ENCODE measurements at regions not wholly inside any gene's neighbourhood (a gene's known extent, or its start where the extent isn't known, plus 50 kb on each side); places are given as distances from the start of the nearest gene placed in this dataset.

- intact Hi-C loops (cut with micrococcal nuclease; ENCODE audit: unreplicated experiment) = no loop called here
- POLR2A ChIA-PET (ENCODE audit: unreplicated experiment) = no interaction called here
- CTCF ChIA-PET = interaction anchor here (0.6 kb wide), 1 partner anchor 491 kb away, joined by 3 read pairs; no protein-coding TSS in a partner anchor
Observed at GRCh38 chr14:100394886-100395672, 71.9 kb downstream of the SLC25A47 start.

GRCh38 chr14:100396266-100396795 is 73.2 kb downstream of the SLC25A47 start:
- intact Hi-C loops (cut with micrococcal nuclease; ENCODE audit: unreplicated experiment) = no loop called here
- Histone ChIP-seq H3K27ac (no peak overlapping the region), H3K27me3 (ENCODE audit: insufficient read depth, low read depth) (no peaks in the 10 kb centered on the region), H3K9me2 (ENCODE audit: insufficient read depth) (no peaks in the 10 kb centered on the region), H3K36me3 (ENCODE audit: low read depth) (no peaks in the 10 kb centered on the region), H4K20me1 (ENCODE audit: insufficient read depth) (no peaks in the 10 kb centered on the region), H3K9me3 (ENCODE audit: insufficient read depth, low read depth) (no peaks in the 10 kb centered on the region), H3K79me2 (ENCODE audit: low read depth) (no peaks in the 10 kb centered on the region), H3K4me1 (replicated peaks; ENCODE audit: insufficient read depth) (no peaks in the 10 kb centered on the region), H2AFZ (no peak overlapping the region), H3K4me2 (no peak overlapping the region), H3F3A (ENCODE audit: insufficient read depth, low read depth) (no peaks in the 10 kb centered on the region), H3K4me3 (no peak overlapping the region)
- POLR2A ChIA-PET (ENCODE audit: unreplicated experiment) = no interaction called here
- BruUV-seq (replicated peaks) = no TSS peak
- no peak for TF ChIP-seq EZH2 (IDR thresholded peaks at IDR 0.05; ENCODE audit: low read depth)
- no peak for TF ChIP-seq CTCF (conservative IDR thresholded peaks at IDR 0.05)
- no peak for DNase-seq
- CTCF ChIA-PET = no interaction called here

More at GRCh38 chr14:100394886-100395672, 71.9 kb downstream of the SLC25A47 start:
- no TSS peak for BruUV-seq (replicated peaks)
- DNase-seq = no peak
- no peaks in the 10 kb centered on the region for H3K36me3 ChIP-seq (ENCODE audit: low read depth)
- no peak for TF ChIP-seq EZH2 (IDR thresholded peaks at IDR 0.05; ENCODE audit: low read depth)
- no peak for TF ChIP-seq CTCF (conservative IDR thresholded peaks at IDR 0.05)
- H3K4me3 ChIP-seq = no peak overlapping the region
- no peaks in the 10 kb centered on the region for H3K79me2 ChIP-seq (ENCODE audit: low read depth)
- no peak overlapping the region for H2AFZ ChIP-seq
- no peaks in the 10 kb centered on the region for H3K9me2 ChIP-seq (ENCODE audit: insufficient read depth)
- H3K27ac ChIP-seq = no peak overlapping the region
- H4K20me1 ChIP-seq (ENCODE audit: insufficient read depth) = no peaks in the 10 kb centered on the region
- no peaks in the 10 kb centered on the region for H3K27me3 ChIP-seq (ENCODE audit: insufficient read depth, low read depth)
- H3K4me2 ChIP-seq = no peak overlapping the region
- H3F3A ChIP-seq (ENCODE audit: insufficient read depth, low read depth) = no peaks in the 10 kb centered on the region
- H3K9me3 ChIP-seq (ENCODE audit: insufficient read depth, low read depth) = no peaks in the 10 kb centered on the region
- no peaks in the 10 kb centered on the region for H3K4me1 ChIP-seq (replicated peaks; ENCODE audit: insufficient read depth)

DNA sequence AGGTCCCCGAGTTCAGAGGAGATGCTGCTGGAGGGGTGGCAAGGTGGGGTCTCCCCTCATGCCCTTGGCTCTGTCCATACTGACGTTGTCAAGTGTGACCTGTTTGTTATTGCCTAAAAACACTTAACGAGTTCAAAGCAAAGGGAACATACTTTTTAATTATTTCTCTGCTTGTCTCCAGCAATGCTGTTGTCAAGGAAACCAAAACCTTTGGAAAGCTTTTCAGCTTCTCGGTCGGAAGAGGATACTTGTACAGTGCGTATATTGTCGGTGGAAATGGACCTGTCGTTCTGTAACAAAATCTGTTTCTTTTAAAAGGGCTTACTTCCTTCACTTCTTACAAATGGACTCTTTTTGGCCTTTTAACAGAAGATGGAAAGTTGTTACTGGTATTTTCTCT is 73.9 kb downstream of the SLC25A47 start:
- H3K9me3 ChIP-seq (ENCODE audit: insufficient read depth, low read depth) = no peaks in the 10 kb centered on the region
- H3K27ac ChIP-seq = no peak overlapping the region
- no peaks in the 10 kb centered on the region for H3K36me3 ChIP-seq (ENCODE audit: low read depth)
- BruUV-seq (replicated peaks) = no TSS peak
- no peaks in the 10 kb centered on the region for H3K79me2 ChIP-seq (ENCODE audit: low read depth)
- no peaks in the 10 kb centered on the region for H3F3A ChIP-seq (ENCODE audit: insufficient read depth, low read depth)
- no peaks in the 10 kb centered on the region for H3K9me2 ChIP-seq (ENCODE audit: insufficient read depth)
- POLR2A ChIA-PET (ENCODE audit: unreplicated experiment) = no interaction called here
- H3K4me2 ChIP-seq = no peak overlapping the region
- no peaks in the 10 kb centered on the region for H3K27me3 ChIP-seq (ENCODE audit: insufficient read depth, low read depth)
- intact Hi-C loops (cut with micrococcal nuclease; ENCODE audit: unreplicated experiment) = no loop called here
- TF ChIP-seq CTCF (conservative IDR thresholded peaks at IDR 0.05) (no peak), EZH2 (IDR thresholded peaks at IDR 0.05; ENCODE audit: low read depth) (no peak)
- DNase-seq = no peak
- no peaks in the 10 kb centered on the region for H4K20me1 ChIP-seq (ENCODE audit: insufficient read depth)
- H3K4me3 ChIP-seq = no peak overlapping the region
- no peak overlapping the region for H2AFZ ChIP-seq
- CTCF ChIA-PET = no interaction called here
- H3K4me1 ChIP-seq (replicated peaks; ENCODE audit: insufficient read depth) = no peaks in the 10 kb centered on the region
